Activated CD4-positive, CD25-positive, alpha-beta regulatory T cell treated with anti-CD3 and anti-CD28 coated beads, Interleukin-2, amount 50 U/mL, for 24 hours (primary cell): ENCODE measurements at regions not wholly inside any gene's neighbourhood (a gene's known extent, or its start where the extent isn't known, plus 50 kb on each side); places are given as distances from the start of the nearest gene placed in this dataset.
"Not testable (repeated sequence)": the region's sequence is repeated elsewhere in the genome, so short reads cannot be mapped to it uniquely, and the experiment has no call there.

Source experiments
- ATAC-seq, 2 donors: fragments of 150-1000 bp; cut with Tn5 transposase; one replicate each; pipeline ENCODE4 v1.10.0; 2021; ENCODE audit warnings: mild to moderate bottlenecking in 1 of 2, moderate library complexity in 1 of 2

- ATAC-seq, result no peak
Measured at GRCh38 chr5:174828804-174829510, 104.6 kb downstream of the MSX2 start.

GRCh38 chr5:174827558-174827957, 103.2 kb downstream of the MSX2 start:
- no peak for ATAC-seq

- ATAC-seq, result no peak
Measured at GRCh38 chr5:174825587-174825986, 101.2 kb downstream of the MSX2 start.

GRCh38 chr5:174818430-174818829, 94.0 kb downstream of the MSX2 start:
- ATAC-seq, result no peak

- no peak for ATAC-seq
Measured at GRCh38 chr5:174817610-174818009, 93.2 kb downstream of the MSX2 start.

- no peak for ATAC-seq
Measured at GRCh38 chr5:174816858-174817257, 92.5 kb downstream of the MSX2 start.

GRCh38 chr5:174811438-174811837, 87.1 kb downstream of the MSX2 start:
- ATAC-seq, result no peak

- no peak for ATAC-seq
Measured at GRCh38 chr5:174810796-174811195, 86.4 kb downstream of the MSX2 start.

GRCh38 chr5:174807471-174807870, 83.1 kb downstream of the MSX2 start:
- ATAC-seq, result no peak

GRCh38 chr5:174806729-174807128, 82.3 kb downstream of the MSX2 start:
- ATAC-seq, result no peak

- ATAC-seq, result no peak
Measured at GRCh38 chr5:174801798-174802197, 77.4 kb downstream of the MSX2 start.

GRCh38 chr5:174800435-174800834, 76.1 kb downstream of the MSX2 start:
- no peak for ATAC-seq

- ATAC-seq, result no peak
Measured at GRCh38 chr5:174799121-174799520, 74.7 kb downstream of the MSX2 start.

- no peak for ATAC-seq
Measured at GRCh38 chr5:174798551-174798951, 74.2 kb downstream of the MSX2 start.

- ATAC-seq, result no peak
Measured at GRCh38 chr5:174796711-174797192, 72.4 kb downstream of the MSX2 start.

- ATAC-seq, result no peak
Measured at GRCh38 chr5:174794931-174795672, 70.7 kb downstream of the MSX2 start.

- ATAC-seq, result peak in 1 of 2 donors; percentile 30
Measured at GRCh38 chr5:174793684-174794328, 69.4 kb downstream of the MSX2 start.

GRCh38 chr5:174793076-174793475, 68.7 kb downstream of the MSX2 start:
- ATAC-seq, result no peak

GRCh38 chr5:174792265-174792664, 67.9 kb downstream of the MSX2 start:
- not testable (repeated sequence) for ATAC-seq

- no peak for ATAC-seq
Measured at GRCh38 chr5:174790906-174791305, 66.5 kb downstream of the MSX2 start.

- ATAC-seq, result no peak
Measured at GRCh38 chr5:174789596-174789995, 65.2 kb downstream of the MSX2 start.

GRCh38 chr5:174785120-174785680, 60.8 kb downstream of the MSX2 start:
- no peak for ATAC-seq
